NCI-H1105 (cell line): ENCODE measurements at regions not wholly inside any gene's neighbourhood (a gene's known extent, or its start where the extent isn't known, plus 50 kb on each side); places are given as distances from the start of the nearest gene placed in this dataset.
"Not testable (repeated sequence)": the region's sequence is repeated elsewhere in the genome, so short reads cannot be mapped to it uniquely, and the experiment has no call there.

Experiments
- DNase-seq: peaks from one replicate; lab custom pipeline; 2025; lab: John Stamatoyannopoulos, UW

DNA sequence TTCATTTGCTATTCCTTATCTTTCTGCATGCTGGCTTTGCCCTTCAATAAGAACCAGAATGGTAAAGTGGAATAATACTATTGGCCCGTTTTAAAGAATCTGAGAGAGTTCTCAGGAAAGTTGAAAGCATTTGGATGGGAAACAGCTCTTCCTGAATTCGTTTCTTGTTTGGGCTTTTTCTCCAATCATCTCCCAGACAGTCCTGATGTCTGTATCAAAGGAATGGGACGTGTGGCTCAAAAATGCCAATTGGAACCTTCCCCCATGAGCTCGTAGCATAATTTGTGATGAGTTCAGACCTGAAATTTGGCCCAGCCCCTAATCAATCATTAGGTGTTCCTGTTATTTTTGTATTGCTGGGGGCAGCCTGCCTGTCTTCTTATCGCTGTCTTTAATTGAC lies 75.8 kb upstream of the BACH2 start:
- DNase-seq: no peak

DNA sequence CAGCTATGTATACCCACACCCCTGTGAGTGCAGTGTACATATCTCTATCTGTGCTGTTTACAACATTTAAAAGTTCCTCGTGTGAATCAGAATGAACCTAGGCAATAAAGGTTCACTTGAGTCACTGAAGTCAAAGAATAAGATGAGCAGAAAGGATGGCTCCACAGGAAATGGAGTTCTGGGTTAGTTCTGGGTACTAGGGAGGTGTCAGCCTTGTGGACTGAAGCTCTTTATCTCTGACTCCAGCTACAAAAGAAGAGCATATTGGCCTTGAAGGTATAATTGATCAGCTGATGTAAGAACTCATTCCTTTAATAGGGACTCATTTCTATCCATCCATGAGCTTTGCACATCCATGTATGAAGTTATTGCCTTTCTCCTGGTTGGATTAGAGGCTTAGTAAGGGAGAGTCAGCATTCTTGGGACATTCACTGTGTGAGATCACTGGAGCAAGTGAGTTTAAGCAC lies 73.9 kb upstream of the BACH2 start:
- DNase-seq: no peak

DNA sequence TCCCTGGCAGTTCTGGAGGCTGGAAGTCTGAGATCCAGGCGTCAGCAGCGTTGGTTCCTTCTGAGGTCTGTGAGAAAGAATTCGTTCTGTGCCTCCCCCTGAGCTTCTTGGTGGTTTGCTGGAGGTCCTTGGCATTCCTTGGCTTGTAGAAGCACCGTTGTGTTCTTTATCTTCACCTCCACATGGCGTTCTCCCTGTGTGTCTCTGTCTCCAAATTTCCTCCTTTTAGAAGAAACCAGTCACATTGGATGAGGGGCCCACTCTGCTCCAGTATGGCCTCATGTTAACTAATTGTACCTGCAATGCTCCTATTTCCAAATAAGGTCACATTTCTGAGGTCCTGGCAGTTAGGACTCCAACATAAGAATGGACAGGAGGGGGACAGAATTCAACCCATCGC lies 73.0 kb upstream of the BACH2 start:
- no peak for DNase-seq

DNA sequence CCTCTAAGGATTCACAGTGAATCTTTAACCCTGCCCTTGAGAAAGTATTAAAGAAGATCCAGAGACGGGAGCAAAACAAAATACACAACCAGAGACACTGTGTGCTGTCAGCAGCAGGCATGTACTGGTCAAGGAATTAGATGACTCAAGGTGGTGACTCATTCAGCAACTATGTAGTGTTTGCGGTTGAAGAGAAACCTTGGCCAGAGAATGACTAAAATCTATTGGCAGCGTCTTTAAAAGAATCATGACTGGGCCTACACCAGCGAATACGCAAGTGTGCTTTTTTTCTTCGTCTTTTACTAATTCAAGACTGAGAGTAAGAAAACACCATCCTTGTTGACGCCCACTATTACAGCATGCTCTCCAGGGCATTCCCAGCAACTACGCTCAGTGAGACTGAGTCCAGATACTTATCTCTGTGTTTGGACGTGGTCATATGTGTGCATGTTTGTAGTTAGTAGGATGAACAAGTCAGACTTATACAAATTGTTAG lies 72.4 kb upstream of the BACH2 start:
- no peak for DNase-seq

DNA sequence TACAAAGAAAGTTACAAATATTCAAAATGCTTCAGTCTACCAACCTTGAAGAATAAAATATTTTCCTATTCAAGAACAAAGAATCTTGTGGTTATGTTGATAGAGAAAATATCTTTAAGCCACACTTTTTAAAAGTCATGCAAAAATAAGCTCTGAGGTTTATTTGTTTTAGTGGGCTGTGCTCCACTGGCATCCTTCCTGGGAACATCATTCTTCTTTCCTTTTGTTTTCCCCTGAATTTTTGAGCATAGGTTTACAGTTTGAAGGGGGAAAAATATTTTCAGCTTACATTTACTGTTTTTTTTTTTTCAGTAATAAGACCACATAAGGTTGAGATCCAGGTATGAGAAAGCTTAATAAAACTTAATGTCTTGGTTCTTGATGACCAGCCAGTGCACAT lies 72.0 kb upstream of the BACH2 start:
- no peak for DNase-seq

DNA sequence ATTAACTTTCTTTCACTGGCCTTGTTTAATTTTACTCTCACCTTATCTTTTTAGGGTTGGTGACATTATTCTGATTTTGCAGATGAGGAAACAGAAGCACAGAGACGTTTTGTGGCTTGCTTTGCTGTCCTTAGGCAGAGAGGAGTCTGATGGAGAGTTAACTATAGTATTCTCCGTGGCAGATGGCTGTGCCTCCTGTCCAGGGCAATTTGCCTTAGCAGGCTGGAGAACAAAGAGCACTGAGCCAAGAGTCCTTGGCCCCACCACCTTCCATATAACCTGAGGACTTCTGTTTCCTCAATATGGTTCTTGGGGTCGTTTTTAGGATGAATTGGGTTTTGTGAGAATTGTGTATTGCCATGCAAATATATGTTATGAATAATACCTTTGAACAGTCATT lies 71.4 kb upstream of the BACH2 start:
- no peak for DNase-seq

DNA sequence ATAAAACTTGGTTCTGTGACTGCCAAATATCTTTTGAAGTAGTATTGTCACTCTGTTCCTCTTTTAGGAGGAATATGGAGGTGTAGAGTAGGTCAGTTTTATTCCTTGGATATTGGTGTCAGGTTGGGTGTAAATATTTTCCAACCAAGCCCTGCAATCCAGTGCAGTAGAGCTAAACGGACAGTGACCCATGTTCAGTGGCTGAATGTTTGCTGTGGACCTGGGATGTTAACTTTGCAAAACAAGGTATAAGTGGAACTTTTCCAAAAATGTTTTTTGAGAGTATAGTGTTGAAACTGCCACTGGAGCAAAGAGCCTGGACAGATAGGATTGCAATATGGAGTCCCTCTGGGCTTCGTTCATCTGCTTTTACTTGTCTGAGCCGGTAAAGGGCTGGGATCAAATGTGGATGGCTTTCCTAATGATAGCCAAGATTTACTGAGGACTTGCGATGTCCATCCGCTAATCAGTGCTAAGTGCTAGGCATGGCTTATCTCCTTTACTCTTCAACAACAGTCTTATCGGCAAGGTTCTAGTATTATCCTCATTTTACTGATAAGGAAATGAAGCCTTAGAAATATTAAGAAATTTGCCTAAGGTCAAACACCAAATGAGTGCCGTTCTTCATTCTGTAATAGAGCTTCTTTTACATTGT lies 69.0 kb upstream of the BACH2 start:
- no peak for DNase-seq

DNA sequence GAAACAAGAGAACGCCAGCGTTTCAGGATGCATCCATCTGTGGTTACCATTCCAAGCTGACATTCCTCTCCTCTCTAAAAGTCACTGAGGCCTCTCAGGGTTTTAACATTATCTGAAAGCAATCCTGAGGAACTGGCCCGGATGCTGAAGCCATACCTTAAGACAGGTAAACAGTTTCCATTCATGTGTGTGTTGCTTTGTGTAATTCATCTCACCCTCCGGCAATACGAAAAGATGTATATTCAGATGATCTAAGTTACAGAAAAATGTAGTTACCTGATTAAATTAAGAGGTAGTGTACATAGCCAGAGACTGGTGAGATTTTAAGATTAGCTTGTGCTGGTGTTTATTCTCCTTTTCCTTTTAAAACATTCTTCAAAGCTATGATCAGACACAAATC lies 68.4 kb upstream of the BACH2 start:
- no peak for DNase-seq

DNA sequence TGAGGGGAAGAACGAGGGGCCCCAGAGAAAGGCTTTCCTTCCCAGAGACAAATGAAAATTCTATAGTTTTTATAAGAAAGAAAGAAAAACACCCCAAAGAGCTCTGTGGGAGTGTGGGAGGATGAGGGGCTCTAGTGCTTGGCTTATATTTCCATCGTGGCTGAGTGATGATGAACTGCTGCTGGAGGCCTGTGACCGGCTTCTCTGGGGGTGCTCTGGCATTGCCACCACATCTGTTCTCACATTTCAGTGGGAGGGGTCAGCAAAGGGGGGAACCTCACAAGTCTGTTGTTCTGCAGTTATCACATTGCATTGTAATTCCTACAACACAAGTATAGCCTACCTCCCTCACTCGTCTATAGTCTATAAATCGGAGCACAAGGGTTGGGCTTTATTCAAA lies 67.6 kb upstream of the BACH2 start:
- no peak for DNase-seq

DNA sequence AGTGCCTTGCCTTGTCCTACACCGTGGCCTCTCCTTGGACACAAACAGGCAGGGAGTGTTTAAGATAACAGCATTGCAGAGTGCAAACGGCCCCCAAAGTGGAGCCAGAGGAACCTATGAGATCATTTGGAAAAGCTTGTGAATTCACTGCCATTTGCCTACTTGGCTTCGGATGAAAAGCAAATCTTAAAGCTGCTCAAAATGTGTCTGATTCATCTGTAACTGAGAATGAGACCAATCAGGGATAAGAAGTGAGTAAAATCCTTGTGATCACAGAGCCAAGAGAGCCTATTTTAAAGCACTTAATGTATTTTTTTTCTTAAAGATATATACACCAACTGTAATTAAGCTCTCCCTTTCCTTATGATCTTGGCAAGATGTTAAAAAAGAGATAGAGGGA lies 65.7 kb upstream of the BACH2 start:
- DNase-seq: no peak

DNA sequence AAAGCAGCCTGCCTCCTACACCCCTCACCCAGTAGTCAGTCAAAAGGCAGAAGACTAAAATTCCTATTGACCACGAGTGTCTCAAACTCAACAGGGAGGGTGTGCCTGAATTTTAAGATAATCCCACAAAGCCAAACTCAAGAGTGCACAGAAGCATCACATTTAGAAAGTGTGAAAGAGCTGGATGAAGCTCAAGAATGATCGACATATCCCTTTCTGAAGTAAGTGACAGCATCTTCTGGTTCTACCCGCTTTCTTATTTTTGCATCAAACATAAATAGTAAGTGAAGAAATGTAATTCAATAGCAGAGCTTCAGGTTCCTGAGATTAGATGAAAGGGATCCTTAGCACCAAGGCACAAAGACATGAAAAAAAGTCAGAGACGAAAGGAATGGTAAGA lies 64.5 kb upstream of the BACH2 start:
- no peak for DNase-seq

DNA sequence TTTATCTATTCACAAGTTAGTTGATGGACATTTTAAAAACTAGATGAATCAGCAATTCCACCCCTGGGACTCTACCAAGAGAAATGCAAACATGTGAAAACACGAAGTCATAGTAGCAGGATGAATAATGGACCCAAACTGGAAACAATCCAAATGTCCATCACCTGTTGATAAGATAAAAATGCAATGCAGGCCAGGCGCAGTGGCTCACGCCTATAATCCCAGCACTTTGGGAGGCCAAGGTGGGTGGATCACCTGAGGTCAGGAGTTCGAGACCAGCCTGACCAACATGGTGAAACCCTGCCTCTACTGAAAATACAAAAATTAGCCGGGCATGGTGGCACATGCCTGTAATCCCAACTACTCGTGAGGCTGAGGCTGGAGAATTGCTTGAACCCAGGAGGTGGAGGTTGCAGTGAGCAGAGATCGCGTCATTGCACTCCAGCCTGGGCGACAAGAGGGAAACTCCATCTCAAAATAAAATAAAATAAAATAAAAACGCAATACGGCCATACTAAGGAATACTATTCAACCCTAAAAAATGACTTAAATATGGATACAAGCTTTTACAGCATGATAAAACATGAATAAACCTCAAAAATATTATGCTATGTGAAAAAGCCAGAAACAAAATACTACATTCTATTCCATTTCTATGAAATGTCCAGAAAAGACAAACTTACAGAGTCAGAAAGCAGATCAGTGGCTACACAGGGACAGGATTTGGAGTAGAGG lies 61.6 kb upstream of the BACH2 start:
- DNase-seq: not testable (repeated sequence)

DNA sequence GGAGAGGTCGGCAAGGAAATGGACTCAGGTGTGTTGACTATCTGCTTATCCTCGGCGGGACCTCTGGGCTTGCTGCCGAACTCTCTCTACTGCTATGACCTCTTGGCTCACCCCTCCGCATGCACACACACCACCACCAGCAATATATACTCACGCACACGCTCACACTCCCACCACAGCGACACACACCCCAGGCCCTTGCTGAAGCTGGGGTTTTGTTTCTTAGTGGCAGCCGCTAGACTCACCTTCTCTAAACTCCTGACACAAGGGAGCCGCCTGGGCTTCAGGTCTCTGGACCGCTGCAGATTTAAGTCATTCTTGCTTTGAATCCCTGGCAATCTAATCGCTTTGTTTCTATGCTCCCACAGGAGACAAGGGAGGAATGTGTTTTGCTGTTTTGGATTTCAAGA lies 59.4 kb upstream of the BACH2 start:
- DNase-seq: no peak

DNA sequence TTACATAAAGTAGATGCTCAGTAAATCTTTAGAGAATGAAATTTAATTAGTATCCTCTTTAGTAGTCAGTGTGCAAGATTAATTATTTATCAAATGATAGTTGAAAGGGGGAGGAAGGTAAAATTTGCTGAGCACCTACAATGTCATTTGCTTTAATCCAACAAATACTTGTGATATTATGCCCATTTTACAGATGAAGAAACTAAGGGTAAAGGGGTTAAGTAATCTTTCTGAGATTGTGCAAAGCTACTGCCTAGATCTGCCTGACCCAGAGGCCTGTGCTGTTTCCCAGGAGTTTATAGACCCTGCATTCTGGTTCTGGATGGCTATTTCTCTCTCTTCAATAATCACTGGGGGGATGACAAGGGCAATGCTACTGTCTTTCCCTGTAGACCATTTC lies 58.3 kb upstream of the BACH2 start:
- DNase-seq: no peak

DNA sequence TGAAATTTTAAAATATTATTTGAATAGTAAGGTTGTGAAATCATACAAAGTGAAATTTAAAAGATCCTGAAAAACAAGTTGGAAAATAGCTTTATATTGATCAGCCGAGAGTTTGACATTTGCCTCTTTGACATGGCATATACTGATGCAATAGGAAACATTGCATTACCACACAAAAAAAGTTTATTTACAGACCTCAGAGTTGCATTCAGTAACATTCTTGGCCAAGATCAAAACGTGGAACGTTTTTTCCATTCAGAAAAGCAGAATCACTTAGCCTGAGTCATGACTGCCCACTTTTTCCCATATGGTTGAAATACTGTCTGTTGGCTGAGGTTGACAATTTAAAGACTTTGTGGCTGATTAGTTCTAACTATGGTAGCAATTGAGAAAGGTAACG lies 55.1 kb upstream of the BACH2 start:
- no peak for DNase-seq

DNA sequence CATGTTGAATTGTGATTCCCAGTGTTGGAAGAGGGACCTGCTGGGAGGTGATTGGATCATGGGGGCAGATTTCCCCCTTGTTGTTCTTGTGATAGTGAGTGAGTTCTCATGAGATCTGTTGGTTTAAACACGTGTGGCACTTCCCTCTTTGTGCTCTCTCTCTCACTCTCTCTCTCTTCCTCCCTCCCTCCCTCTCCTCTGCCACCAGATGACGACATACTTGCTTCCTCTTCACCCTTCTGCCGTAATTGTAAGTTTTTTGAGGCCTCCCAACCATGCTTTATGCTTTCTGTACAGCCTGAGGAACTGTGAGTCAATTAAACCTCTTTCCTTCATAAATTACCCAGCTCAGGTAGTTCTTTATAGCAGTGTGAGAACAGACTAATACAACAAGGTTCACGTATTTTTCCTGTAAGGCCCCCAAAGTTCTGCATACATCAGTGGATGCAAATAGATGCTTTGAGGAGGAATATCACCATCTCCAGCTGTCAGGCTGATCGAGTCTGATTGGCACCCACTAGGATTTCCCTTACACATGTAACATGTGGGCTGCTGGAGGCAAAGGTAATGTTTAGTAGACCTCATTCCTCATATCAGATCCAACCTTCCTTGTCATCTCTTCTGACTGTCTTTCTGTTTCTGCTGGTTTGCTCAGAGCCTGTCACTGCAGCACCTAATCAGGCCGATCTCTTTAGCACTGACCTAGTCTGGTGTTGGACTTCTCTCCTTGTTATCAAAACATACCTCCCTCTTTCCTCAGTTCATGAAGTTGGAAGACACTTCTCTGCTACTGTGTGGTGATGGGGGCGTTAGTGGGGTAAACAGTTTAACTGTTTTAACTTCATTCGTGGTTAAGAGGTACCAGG lies 54.3 kb upstream of the BACH2 start:
- DNase-seq: no peak

DNA sequence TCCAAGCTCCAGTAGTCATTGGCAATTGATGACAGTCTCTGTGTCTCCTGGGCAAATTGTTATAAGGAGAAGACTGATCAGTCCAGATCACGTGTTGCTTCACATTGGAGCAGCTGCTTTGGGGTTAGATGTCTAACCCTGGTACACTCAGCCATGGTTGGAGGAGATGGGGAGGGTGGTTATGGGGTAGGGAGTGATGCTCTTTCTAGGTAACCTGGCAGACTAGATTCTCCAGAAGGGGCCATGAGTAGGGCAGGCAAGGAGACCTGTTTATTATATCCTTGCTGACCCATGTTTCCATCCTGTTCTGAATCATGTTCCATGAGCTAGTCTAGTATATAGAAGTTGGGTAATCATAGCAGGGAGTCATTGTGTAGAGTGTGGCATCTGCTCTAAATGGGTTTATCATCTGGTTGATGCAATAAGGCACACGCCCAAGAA lies 50.8 kb upstream of the BACH2 start:
- DNase-seq: no peak

DNA sequence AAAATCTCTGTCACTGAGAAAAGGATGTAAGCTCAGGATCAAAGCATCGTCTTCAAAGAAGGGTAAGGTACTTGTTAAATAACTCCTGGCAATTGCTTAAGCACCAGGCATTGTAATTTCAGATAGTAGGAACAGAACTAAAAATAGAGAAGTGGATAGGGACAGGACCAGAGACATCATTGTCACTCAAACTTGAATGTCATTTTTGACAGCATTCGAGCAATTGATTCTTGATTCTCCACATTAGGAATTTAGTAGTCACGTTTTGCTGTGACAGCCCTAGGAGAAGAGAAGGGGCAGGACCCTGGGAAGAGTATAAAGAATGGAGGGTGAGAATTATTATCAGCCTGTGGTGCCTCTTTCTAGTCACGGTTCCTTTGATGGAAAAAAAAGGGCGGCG lies 50.1 kb upstream of the BACH2 start:
- DNase-seq: no peak
